ENCODE measurements at regions not wholly inside any gene's neighbourhood (a gene's known extent, or its start where the extent isn't known, plus 50 kb on each side); places are given as distances from the start of the nearest gene placed in this dataset.

DNA sequence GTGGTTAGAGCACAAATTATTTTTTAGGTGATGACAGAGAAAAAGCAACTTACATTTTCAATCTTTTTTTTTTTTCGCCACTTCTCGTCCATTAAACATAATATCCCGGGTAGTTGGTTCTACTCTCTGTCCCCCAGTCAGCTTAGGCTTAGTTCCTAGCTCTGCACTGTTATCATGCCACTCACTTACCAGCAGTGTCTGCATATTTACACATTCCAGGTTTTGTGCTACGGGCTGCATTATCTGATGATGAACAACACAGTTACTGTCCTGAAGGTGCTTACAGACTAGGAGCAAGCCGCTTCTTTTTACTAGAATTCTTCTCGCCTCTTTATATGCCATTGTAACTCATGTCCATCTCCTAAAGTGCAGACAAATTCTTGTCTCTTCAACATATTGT is 121.8 kb upstream of the NPVF start:
- TF ChIP-seq, protein P1, sequence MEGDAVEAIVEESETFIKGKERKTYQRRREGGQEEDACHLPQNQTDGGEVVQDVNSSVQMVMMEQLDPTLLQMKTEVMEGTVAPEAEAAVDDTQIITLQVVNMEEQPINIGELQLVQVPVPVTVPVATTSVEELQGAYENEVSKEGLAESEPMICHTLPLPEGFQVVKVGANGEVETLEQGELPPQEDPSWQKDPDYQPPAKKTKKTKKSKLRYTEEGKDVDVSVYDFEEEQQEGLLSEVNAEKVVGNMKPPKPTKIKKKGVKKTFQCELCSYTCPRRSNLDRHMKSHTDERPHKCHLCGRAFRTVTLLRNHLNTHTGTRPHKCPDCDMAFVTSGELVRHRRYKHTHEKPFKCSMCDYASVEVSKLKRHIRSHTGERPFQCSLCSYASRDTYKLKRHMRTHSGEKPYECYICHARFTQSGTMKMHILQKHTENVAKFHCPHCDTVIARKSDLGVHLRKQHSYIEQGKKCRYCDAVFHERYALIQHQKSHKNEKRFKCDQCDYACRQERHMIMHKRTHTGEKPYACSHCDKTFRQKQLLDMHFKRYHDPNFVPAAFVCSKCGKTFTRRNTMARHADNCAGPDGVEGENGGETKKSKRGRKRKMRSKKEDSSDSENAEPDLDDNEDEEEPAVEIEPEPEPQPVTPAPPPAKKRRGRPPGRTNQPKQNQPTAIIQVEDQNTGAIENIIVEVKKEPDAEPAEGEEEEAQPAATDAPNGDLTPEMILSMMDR (conservative IDR thresholded peaks at IDR 0.05; ENCODE audit: low read depth, low read length), result no peak
- no peak for TF ChIP-seq EZH2phosphoT487 (IDR thresholded peaks at IDR 0.05; ENCODE audit: borderline replicate concordance, low read length)

Data from PC-3 (cell line).